Panc1 (cell line): ENCODE measurements at regions not wholly inside any gene's neighbourhood (a gene's known extent, or its start where the extent isn't known, plus 50 kb on each side); places are given as distances from the start of the nearest gene placed in this dataset.

Source experiments
- CTCF ChIP-seq: fragments of 450-650 bp; IDR thresholded peaks from 2 replicates; pipeline ENCODE4 v1.5.1; 2017; ENCODE audit warnings: mild to moderate bottlenecking
- POLR2AphosphoS5 ChIP-seq: IDR thresholded peaks from 2 replicates; pipeline ENCODE4 v1.6.1; 2012; ENCODE audit warnings: mild to moderate bottlenecking, low read depth, low read length, moderate library complexity

- TF ChIP-seq CTCF = no peak
- no peak for TF ChIP-seq POLR2AphosphoS5
These were observed 288.7 kb upstream of the AUTS2 start for GRCh38 chr7:69309601-69310000.
